ENCODE measurements at regions not wholly inside any gene's neighbourhood (a gene's known extent, or its start where the extent isn't known, plus 50 kb on each side); places are given as distances from the start of the nearest gene placed in this dataset.

DNA sequence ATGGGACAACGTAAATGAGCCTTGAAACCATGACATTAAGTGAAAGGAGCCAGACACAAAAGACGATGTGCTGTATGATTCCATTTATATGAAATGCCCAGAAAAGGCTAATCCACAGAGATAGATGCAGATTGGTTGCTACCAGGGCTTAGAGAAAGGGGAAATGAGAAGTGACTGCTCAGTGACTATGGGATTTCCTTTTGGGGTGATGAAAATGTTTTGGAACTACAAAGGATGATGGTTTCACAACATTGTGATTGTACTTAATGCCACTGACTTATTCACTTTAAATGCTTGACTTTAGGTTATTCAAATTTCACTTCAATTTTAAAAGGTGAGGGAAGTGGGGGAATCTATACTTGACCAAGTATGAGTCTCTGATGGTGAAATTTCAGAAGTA is 414.3 kb downstream of the SETD4 start:
- DNase-seq (ENCODE audit: low read depth): no peak

DNA sequence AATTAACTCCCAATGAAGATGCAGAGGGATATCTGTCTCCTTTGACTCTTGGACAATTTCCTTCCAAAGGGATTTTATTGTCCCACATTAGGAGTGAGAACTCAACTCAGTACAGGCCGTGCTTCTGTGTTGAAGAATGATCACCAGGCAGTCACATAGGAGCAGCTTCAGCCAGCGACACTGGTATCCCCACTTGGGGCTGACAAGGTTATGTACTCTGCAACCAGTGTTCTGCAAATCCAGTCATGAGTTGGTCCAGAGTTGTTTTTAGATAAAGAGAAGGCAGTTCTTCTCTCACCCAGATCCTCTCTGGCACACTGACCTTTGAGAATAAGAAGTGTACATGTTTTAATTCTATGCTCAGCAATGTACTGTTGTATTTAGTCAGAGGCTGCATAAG is 415.8 kb downstream of the SETD4 start:
- DNase-seq (ENCODE audit: low read depth): no peak

- DNase-seq (ENCODE audit: low read depth): no peak
Measured at GRCh38 chr21:35643176-35643575, 417.1 kb downstream of the SETD4 start.

GRCh38 chr21:35641271-35642016 is 418.9 kb downstream of the SETD4 start:
- no peak for DNase-seq (ENCODE audit: low read depth)

DNA sequence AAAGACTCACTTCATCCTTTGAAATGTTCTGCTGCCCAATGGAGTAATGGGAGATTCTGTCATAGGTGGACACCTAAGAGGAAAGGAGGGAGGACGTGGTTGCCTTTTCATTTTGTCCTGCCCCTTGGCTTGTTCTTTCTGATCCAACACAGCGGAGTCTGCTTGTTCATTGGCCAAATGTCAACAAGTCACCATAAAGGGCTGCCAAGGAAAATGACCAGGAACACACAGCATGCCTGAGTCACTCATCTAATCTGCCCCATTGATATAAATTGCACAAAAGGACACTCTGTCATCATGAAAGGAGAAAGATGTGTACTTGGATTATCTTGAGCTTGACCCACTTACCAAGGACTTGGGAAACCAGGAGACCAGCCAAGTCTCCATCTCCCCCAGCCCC is 422.9 kb downstream of the SETD4 start:
- DNase-seq (ENCODE audit: low read depth): no peak

DNA sequence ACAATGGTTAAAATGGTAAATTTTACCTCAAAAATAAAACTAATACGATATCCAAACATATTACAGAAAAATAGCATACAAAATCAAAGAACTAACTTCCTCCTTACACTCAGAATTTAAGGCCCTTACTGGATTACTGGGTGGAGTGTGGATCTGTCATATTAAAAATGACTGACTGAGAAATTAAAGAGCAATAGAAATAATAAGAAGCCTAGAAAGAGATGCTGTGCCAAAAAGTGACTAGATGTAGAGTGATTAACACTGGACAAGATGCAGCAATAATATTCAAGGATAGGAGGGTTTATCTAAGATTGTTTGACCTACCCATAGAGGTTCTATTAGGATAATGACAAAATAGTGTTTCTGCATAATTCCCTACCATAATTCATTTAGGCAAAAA is 424.3 kb downstream of the SETD4 start:
- no peak for DNase-seq (ENCODE audit: low read depth)

- no peak for DNase-seq (ENCODE audit: low read depth)
Measured at GRCh38 chr21:35635261-35635660, 425.1 kb downstream of the SETD4 start.

GRCh38 chr21:35633501-35633900 is 426.8 kb downstream of the SETD4 start:
- no peak for DNase-seq (ENCODE audit: low read depth)

- no peak for DNase-seq (ENCODE audit: low read depth)
Measured at GRCh38 chr21:35632711-35633110, 427.6 kb downstream of the SETD4 start.

DNA sequence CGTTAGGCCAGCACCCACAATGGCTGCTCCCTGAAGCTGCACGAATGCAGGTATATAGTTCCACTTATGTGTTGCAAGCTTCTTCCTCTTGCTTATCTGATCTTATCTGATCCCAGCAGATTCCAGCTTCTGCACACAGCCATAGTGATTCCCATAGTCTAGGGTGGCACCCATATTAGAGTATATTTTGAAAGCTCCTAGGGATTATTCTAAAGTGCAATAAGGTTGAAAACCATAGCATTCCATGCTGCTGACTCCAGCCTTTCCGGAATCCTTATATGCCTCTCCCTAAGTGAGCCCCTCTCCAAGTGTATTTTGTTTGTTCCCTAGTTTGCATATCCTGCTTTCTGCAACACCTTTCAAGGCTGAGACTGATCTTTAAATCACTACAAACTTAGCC is 432.0 kb downstream of the SETD4 start:
- no peak for DNase-seq (ENCODE audit: low read depth)

DNA sequence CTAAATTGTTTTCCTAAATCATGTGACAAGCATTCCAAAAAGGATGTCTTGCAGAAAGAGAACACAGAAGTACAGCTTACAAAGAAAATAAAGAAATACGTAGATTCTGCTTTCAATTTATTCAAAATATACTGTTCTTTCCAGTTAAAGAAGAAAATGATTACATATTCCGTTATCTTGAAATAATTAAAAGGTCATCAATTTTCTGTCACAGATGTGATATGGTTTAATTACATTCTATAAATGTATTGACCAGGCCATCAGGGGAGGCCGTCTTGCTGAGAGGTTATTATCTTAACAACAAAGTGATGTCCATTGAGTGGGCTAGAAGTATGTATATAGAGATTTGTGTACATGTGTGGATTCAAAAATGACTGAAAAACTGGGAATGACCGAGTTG is 432.9 kb downstream of the SETD4 start:
- no peak for DNase-seq (ENCODE audit: low read depth)

DNA sequence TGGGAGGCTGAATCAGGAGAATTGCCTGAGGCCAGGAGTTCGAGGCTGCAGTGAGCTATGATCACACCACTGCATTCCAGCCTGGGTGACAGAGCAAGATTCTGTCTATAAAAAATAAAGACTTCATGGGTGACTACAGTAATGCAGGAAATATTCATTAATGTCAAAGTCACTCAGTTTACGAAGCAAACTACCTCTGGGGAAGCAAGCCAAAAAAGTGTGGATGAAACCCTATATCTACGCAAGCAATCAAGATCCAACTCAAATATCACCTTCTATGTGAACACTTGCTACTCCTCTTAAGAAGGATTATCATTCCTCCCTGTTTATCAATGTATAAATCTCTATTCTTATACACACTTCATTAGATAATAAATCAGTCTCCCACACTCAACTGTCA is 434.8 kb downstream of the SETD4 start:
- DNase-seq (ENCODE audit: low read depth): no peak

- DNase-seq (ENCODE audit: low read depth): no peak
Measured at GRCh38 chr21:35624901-35625300, 435.4 kb downstream of the SETD4 start.

DNA sequence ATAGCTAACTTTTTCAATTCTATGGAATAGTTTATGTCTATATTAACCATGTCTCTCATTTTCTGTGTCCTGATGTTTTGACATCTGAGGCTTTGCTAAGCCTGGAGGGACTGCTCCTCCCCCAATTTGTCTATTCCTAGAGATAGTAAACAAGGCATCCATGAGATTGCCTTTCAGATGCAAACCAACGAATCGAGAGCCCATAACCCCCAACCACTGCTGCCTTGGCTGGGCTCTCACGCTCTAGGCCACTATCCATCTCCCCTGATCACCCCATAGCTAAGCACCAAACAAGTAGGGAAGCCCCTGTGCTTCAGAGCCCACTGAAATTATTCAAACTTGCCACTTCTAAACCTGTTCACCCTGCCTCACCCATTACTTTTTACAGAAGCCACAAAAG is 437.7 kb downstream of the SETD4 start:
- no peak for DNase-seq (ENCODE audit: low read depth)

DNA sequence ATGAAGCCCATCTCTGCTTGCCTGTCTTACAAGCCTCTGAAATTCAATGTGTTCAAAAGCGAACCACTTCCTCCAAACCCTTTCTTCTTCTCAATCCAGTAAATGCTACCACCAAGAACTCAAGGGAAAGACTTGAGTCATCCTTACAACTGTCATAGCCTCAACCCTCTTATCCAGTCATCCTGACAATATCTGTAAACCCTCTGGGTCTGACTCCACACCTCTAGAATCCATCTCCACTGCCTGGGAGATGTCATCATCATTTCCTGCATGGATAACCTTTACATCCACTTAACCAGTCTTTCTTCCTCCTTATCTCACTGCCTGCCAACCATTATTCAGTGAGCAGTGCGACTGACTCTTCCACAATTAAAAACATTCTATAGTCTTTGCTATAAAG is 441.1 kb downstream of the SETD4 start:
- DNase-seq (ENCODE audit: low read depth): no peak

GRCh38 chr21:35617491-35617890 is 442.8 kb downstream of the SETD4 start:
- no peak for DNase-seq (ENCODE audit: low read depth)

DNA sequence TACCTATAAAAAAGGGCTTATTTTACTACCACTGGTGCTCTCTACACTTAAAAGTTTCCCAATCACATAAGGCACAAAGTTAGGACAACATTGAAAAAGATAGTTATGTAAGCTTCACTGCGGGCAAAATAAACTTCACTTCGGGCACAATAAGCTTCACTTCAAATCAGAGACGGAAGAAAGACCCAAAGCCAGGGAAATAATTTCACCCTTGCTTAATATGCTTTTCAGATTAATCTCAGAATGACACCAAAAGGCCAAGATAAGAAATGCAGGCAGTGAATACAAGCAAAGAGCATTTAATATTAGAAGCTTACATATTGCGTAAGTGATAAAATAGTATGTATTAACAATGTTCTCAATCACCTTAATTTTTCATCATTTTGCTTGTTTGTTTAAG is 444.2 kb downstream of the SETD4 start:
- no peak for DNase-seq (ENCODE audit: low read depth)

GRCh38 chr21:35615325-35615724 is 445.0 kb downstream of the SETD4 start:
- DNase-seq (ENCODE audit: low read depth): no peak

DNA sequence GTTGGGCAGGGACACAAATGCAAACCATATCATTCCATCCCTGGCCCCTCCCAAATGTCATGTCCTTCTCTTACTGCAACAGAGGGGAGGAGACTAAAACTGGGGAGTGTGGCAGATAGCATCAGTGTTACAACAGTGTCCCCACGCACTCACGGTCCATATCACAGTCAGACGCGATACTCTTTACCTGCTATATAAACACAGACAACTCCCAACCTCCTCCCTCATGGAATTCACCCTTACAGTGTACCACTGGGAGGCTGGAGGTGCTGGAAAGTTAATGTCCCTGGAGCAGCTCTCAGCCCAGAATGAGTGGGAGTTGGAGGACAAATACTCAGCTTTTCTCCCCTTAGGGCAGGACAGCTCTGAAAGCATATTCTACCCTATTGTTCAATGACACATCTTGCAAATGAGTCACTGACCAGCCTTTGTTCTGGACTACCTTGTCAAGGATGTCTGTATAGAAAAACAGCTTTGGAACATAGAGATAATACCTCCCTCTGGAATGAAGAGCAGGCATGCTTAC is 445.9 kb downstream of the SETD4 start:
- DNase-seq (ENCODE audit: low read depth): no peak

- DNase-seq (ENCODE audit: low read depth): no peak
Measured at GRCh38 chr21:35611708-35612132, 448.6 kb downstream of the SETD4 start.

DNA sequence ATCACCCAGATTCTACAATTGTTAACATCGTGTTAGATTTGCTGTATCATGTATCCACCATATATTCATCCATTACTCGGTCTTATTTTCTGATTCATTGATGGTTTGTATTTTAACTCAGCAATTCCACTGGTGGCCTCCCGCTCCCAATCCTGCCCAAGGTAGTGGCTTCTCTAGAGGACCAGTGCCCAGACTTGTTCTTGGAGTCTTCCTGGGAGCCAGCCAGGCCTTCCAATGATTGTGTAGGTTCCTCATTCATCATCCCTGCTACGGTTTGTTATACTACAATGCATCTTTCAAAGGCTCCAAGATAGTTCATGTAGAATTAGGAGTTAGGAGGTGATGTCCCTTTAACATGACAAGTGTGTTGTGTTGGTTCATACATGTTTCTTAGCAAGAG is 451.1 kb downstream of the SETD4 start:
- DNase-seq (ENCODE audit: low read depth): no peak

- no peak for DNase-seq (ENCODE audit: low read depth)
Measured at GRCh38 chr21:35607406-35607805, 452.9 kb downstream of the SETD4 start.

DNA sequence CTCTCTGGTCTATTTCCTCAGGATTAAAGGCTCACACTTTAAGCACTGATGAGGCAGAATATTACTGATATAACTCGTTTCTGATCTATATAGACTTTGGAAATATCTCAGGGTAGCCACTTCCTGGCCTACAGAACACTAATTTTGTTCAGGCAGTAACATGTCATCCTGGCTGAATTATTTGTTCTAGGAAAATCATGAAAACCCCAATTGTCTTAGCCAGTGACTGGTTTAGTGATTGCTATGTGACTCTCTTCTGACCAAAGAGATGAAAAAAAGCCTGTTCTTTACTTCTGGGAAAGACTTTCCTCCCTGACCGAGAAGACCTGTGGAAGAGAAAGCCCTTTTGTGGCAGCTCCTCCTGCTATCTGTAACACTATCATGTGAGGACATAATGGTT is 453.7 kb downstream of the SETD4 start:
- no peak for DNase-seq (ENCODE audit: low read depth)

- DNase-seq (ENCODE audit: low read depth): no peak
Measured at GRCh38 chr21:35606146-35606545, 454.2 kb downstream of the SETD4 start.

Data from CMK (cell line).